ENCODE measurements at regions not wholly inside any gene's neighbourhood (a gene's known extent, or its start where the extent isn't known, plus 50 kb on each side); places are given as distances from the start of the nearest gene placed in this dataset.

GRCh38 chr5:38772471-38772870, 73.3 kb upstream of the OSMR start:
- DNase-seq (ENCODE audit: low read depth): no peak
- no peak for TF ChIP-seq CTCF (IDR thresholded peaks at IDR 0.05; ENCODE audit: control insufficient read depth, insufficient read depth, low read depth, low read length, missing control alignments)
- no peak overlapping the region for H3K4me3 ChIP-seq (ENCODE audit: control insufficient read depth, low read depth, low read length)

GRCh38 chr5:38775218-38775840, 70.5 kb upstream of the OSMR start:
- H3K4me3 ChIP-seq (ENCODE audit: control insufficient read depth, low read depth, low read length): no peak overlapping the region
- no peak for DNase-seq (ENCODE audit: low read depth)
- no peak for TF ChIP-seq CTCF (IDR thresholded peaks at IDR 0.05; ENCODE audit: control insufficient read depth, insufficient read depth, low read depth, low read length, missing control alignments)

- no peak for DNase-seq (ENCODE audit: low read depth)
Observed at GRCh38 chr5:38776149-38776896, 69.5 kb upstream of the OSMR start.

GRCh38 chr5:38777111-38777510, 68.7 kb upstream of the OSMR start:
- no peak for TF ChIP-seq CTCF (IDR thresholded peaks at IDR 0.05; ENCODE audit: control insufficient read depth, insufficient read depth, low read depth, low read length, missing control alignments)
- DNase-seq (ENCODE audit: low read depth): no peak
- no peak overlapping the region for H3K4me3 ChIP-seq (ENCODE audit: control insufficient read depth, low read depth, low read length)

More at GRCh38 chr5:38776149-38776896, 69.5 kb upstream of the OSMR start:
- TF ChIP-seq CTCF (IDR thresholded peaks at IDR 0.05; ENCODE audit: control insufficient read depth, insufficient read depth, low read depth, low read length, missing control alignments): no peak
- no peak overlapping the region for H3K4me3 ChIP-seq (ENCODE audit: control insufficient read depth, low read depth, low read length)

GRCh38 chr5:38780316-38780715, 65.5 kb upstream of the OSMR start:
- no peak overlapping the region for H3K4me3 ChIP-seq (ENCODE audit: control insufficient read depth, low read depth, low read length)
- no peak for TF ChIP-seq CTCF (IDR thresholded peaks at IDR 0.05; ENCODE audit: control insufficient read depth, insufficient read depth, low read depth, low read length, missing control alignments)
- no peak for DNase-seq (ENCODE audit: low read depth)

GRCh38 chr5:38780945-38781344, 64.9 kb upstream of the OSMR start:
- no peak overlapping the region for H3K4me3 ChIP-seq (ENCODE audit: control insufficient read depth, low read depth, low read length)
- TF ChIP-seq CTCF (IDR thresholded peaks at IDR 0.05; ENCODE audit: control insufficient read depth, insufficient read depth, low read depth, low read length, missing control alignments): no peak
- no peak for DNase-seq (ENCODE audit: low read depth)
